ENCODE measurements at regions not wholly inside any gene's neighbourhood (a gene's known extent, or its start where the extent isn't known, plus 50 kb on each side); places are given as distances from the start of the nearest gene placed in this dataset.

DNA sequence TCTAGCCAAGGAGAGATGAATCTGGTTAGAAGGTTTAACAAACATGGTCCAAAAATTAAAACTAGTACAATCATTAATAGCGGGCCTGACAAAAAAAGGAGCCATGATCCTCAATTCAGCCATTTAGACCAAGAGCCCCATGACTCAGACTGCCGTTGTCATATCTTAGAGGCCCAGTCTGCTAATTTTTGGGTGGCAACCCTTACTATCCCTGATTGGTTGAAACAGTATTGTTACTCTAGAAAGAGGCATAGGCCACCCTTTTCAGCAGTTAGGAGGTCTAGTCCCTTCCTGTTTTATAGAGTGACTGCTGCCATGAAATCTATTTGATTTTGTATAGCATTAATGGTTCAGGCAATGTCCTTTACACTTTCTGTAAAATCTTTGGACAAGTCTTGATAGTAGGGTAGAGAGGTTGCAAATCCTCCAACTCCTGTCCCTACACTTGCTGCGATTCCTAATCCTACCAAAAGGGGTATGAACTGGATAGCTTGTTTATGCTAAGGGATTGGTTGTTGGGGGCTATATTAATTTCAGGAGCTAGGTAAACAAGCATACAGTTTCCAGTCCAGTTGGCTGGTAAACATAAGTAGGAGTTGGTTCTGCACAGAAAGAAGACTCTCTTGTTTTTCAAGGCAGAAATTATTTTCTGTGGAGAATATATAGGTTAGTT lies 1056.3 kb upstream of the CNTN5 start:
- TF ChIP-seq, protein P1, sequence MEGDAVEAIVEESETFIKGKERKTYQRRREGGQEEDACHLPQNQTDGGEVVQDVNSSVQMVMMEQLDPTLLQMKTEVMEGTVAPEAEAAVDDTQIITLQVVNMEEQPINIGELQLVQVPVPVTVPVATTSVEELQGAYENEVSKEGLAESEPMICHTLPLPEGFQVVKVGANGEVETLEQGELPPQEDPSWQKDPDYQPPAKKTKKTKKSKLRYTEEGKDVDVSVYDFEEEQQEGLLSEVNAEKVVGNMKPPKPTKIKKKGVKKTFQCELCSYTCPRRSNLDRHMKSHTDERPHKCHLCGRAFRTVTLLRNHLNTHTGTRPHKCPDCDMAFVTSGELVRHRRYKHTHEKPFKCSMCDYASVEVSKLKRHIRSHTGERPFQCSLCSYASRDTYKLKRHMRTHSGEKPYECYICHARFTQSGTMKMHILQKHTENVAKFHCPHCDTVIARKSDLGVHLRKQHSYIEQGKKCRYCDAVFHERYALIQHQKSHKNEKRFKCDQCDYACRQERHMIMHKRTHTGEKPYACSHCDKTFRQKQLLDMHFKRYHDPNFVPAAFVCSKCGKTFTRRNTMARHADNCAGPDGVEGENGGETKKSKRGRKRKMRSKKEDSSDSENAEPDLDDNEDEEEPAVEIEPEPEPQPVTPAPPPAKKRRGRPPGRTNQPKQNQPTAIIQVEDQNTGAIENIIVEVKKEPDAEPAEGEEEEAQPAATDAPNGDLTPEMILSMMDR (conservative IDR thresholded peaks at IDR 0.05; ENCODE audit: low read depth, low read length), result no peak
- TF ChIP-seq EZH2phosphoT487 (IDR thresholded peaks at IDR 0.05; ENCODE audit: borderline replicate concordance, low read length) (no peak), EZH2 (IDR thresholded peaks at IDR 0.05; ENCODE audit: low read length, unreplicated experiment) (no peak)
